HCT116 (cell line): ENCODE measurements at regions not wholly inside any gene's neighbourhood (a gene's known extent, or its start where the extent isn't known, plus 50 kb on each side); places are given as distances from the start of the nearest gene placed in this dataset.

ENCODE experiments used
- ATAC-seq: fragments of 200-7000 bp; cut with Tn5 transposase; 2 replicates; pipeline ENCODE4 v1.9.1; 2020; ENCODE audit warnings: mild to moderate bottlenecking, moderate library complexity
- BruUV-seq: library from RNA; stranded (reverse); fragments of 400-500 nt; replicated peaks from 2 replicates; lab custom pipeline; 2021; lab: Mats Ljungman, UMichigan
- CTCF ChIA-PET: fragments of 300-600 bp; sonication (Branson Sonifier 250); formaldehyde crosslinking; loops from one replicate; lab custom pipeline; 2021; ENCODE audit warnings: antibody characterized with exemption; lab: Charles Lee
- POLR2A ChIA-PET: fragments of 300-600, 350-600 bp; sonication (Branson Sonifier 250); formaldehyde crosslinking; loops from one replicate; lab custom pipeline; 2021; ENCODE audit warnings: antibody characterized with exemption; lab: Charles Lee
- RAD21 ChIA-PET, 2 experiments: fragments of 300-600 bp; sonication (Branson Sonifier 250); formaldehyde crosslinking; loops; one replicate each; lab custom pipeline; 2023; ENCODE audit warnings: low total read pairs in 2 of 2; ENCODE audit not compliant: uncharacterized antibody in 2 of 2, unreplicated experiment in 2 of 2, low non-redundant PET in 1 of 2; lab: Charles Lee
- DNase-seq: peaks from one replicate; pipeline ENCODE4 v3.0.0-alpha.2; 2010; ENCODE audit warnings: low read depth, low spot score
- H2AFZ ChIP-seq: fragments of 200-600 bp; shearing (Covaris generic), sonication (generic); 2 replicates; pipeline ENCODE4 v1.6.1; 2017; ENCODE audit warnings: low read depth, mixed run types, mixed read lengths, antibody characterized with exemption, low read length; ENCODE audit not compliant: poor library complexity, severe bottlenecking
- H3K27ac ChIP-seq: 2 replicates; pipeline ENCODE4 v1.5.1; 2012; ENCODE audit warnings: low read depth, low read length
- H3K27me3 ChIP-seq: fragments of 200-600 bp; sonication (generic); 2 replicates; pipeline ENCODE4 v1.6.1; 2016; ENCODE audit warnings: mixed run types, low read length, mixed read lengths; ENCODE audit not compliant: insufficient read depth
- H3K36me3 ChIP-seq, 2 experiments: fragments of 200-500 bp in 1 of 2; fragments of 200-600 bp in 1 of 2; sonication (Bioruptor generic) in 1 of 2; sonication (generic) in 1 of 2; 2 replicates each; pipeline versions ENCODE4 v1.5.1 to v1.6.1; 2014 to 2016; ENCODE audit warnings: low read length in 2 of 2, inconsistent platforms in 1 of 2, mixed read lengths in 1 of 2, mixed run types in 1 of 2; ENCODE audit not compliant: insufficient read depth in 2 of 2, control insufficient read depth in 1 of 2
- H3K4me1 ChIP-seq, 2 experiments: fragments of 200-600 bp in 1 of 2; sonication (generic) in 1 of 2; 2 replicates each; pipeline versions ENCODE4 v1.5.1 to v1.6.1; 2012 to 2017; ENCODE audit warnings: low read length in 2 of 2, inconsistent platforms in 1 of 2, mild to moderate bottlenecking in 1 of 2, mixed read lengths in 1 of 2, mixed run types in 1 of 2, moderate library complexity in 1 of 2; ENCODE audit not compliant: insufficient read depth in 2 of 2, control insufficient read depth in 1 of 2
- H3K4me2 ChIP-seq: fragments of 200-600 bp; sonication (generic); 2 replicates; pipeline ENCODE4 v1.6.1; 2017; ENCODE audit warnings: mixed run types, low read length, mixed read lengths
- H3K4me3 ChIP-seq, 2 experiments: fragments of 200-600 bp in 1 of 2; sonication (generic) in 1 of 2; replicated peaks in 1 of 2; 2 replicates each; pipeline ENCODE4 v1.5.1; 2011 to 2016; ENCODE audit warnings: low read length in 2 of 2, control low read depth in 1 of 2, low read depth in 1 of 2, mild to moderate bottlenecking in 1 of 2, mixed read lengths in 1 of 2, mixed run types in 1 of 2
- H3K79me2 ChIP-seq: fragments of 200-600 bp; sonication (generic); 2 replicates; pipeline ENCODE4 v1.6.1; 2017; ENCODE audit warnings: mild to moderate bottlenecking, mixed run types, low read length, moderate library complexity, mixed read lengths; ENCODE audit not compliant: insufficient read depth
- H3K9ac ChIP-seq: fragments of 200-600 bp; sonication (generic); 2 replicates; pipeline ENCODE4 v1.6.1; 2016; ENCODE audit warnings: low read length, mixed read lengths
- H3K9me2 ChIP-seq: fragments of 200-600 bp; sonication (generic), shearing (Covaris generic); 2 replicates; pipeline ENCODE4 v1.6.1; 2017; ENCODE audit warnings: mixed run types, mild to moderate bottlenecking, moderate library complexity; ENCODE audit not compliant: insufficient read depth
- H3K9me3 ChIP-seq, 2 experiments: fragments of 200-500 bp in 1 of 2; fragments of 200-600 bp in 1 of 2; sonication (Bioruptor generic) in 1 of 2; sonication (generic) in 1 of 2; 2 replicates each; pipeline ENCODE4 v1.6.1; 2014 to 2017; ENCODE audit warnings: low read length in 2 of 2, mixed read lengths in 2 of 2, inconsistent platforms in 1 of 2, low read depth in 1 of 2, mild to moderate bottlenecking in 1 of 2, mixed run types in 1 of 2, moderate library complexity in 1 of 2; ENCODE audit not compliant: control insufficient read depth in 1 of 2, insufficient read depth in 1 of 2
- H4K20me1 ChIP-seq: fragments of 200-600 bp; sonication (generic), shearing (Covaris generic); 2 replicates; pipeline ENCODE4 v1.6.1; 2017; ENCODE audit warnings: mixed run types, mild to moderate bottlenecking, moderate library complexity; ENCODE audit not compliant: insufficient read depth
- CBX3 ChIP-seq: IDR thresholded peaks from 2 replicates; pipeline ENCODE4 v1.6.1; 2012; ENCODE audit warnings: low read depth
- CEBPB ChIP-seq: IDR thresholded peaks from 2 replicates; pipeline ENCODE4 v1.6.1; 2012; ENCODE audit warnings: low read depth
- EZH2phosphoT487 ChIP-seq: fragments of 200-600 bp; IDR thresholded peaks from 2 replicates; pipeline ENCODE4 v1.6.1; 2018; ENCODE audit warnings: antibody characterized with exemption, borderline replicate concordance
- FOSL1 ChIP-seq: IDR thresholded peaks from 2 replicates; pipeline ENCODE4 v1.6.1; 2012; ENCODE audit warnings: low read depth
- RAD21 ChIP-seq: IDR thresholded peaks from 2 replicates; pipeline ENCODE4 v1.6.1; 2012; ENCODE audit warnings: low read depth, mild to moderate bottlenecking
- TCF7L2 ChIP-seq: IDR thresholded peaks from 2 replicates; pipeline ENCODE4 v1.7.0; 2011; ENCODE audit warnings: borderline replicate concordance, inconsistent platforms; ENCODE audit not compliant: insufficient read depth, insufficient read length; ENCODE audit errors: extremely low read depth
- ZFX ChIP-seq: fragments of 450-650 bp; IDR thresholded peaks from 2 replicates; pipeline ENCODE4 v1.6.1; 2017
- intact Hi-C: fragments of 100-400 bp; cut with micrococcal nuclease; formaldehyde crosslinking; loops from 2 replicates; pipeline ENCODE4 v1.10.0; 2022
- TF ChIP-seq, protein P1 (sequence below): IDR thresholded peaks from 2 replicates; pipeline ENCODE4 v1.6.1; 2012; ENCODE audit warnings: low read depth
- TF ChIP-seq, protein P2 (sequence below), 3 experiments: fragments of 200-600 bp in 1 of 3; sonication (generic) in 1 of 3; IDR thresholded peaks in 2 of 3; conservative IDR thresholded peaks in 1 of 3; 2 replicates each; pipeline ENCODE4 v1.5.1; 2012 to 2017; ENCODE audit warnings: low read depth in 2 of 3, low read length in 2 of 3, antibody characterized with exemption in 1 of 3, borderline replicate concordance in 1 of 3, control low read depth in 1 of 3, mild to moderate bottlenecking in 1 of 3, mixed read lengths in 1 of 3, mixed run types in 1 of 3, moderate library complexity in 1 of 3; ENCODE audit not compliant: insufficient read depth in 1 of 3

- no peak for TF ChIP-seq CBX3
- TF ChIP-seq RAD21 = peak; percentile 37; the same call in 1 of the 2 replicates
- TF ChIP-seq, all 23 proteins: peak for 2
Observed at GRCh38 chr1:217311766-217312165, 319.1 kb downstream of the GPATCH2 start (continued).

DNA sequence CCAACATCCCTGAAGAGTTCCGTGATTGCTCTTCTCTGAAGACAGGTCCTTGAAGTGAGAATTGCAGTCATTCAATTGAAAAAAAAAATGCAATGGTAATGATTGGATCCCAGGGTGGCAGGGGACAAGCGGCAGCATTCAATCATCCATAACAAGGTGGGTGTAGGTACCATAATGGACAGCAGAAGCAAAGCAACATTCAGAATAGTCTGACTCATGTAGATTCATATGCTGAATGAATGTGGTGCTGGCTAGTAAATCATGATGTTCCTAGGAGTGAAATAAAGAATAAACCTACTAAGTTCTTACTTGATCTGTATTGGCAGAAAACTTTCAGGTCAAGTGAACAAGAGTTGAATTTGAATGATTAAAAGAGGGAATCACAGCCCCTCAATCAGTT, 319.6 kb downstream of the GPATCH2 start:
- CTCF ChIA-PET = no interaction called here

More for the DNA sequence above, 319.6 kb downstream of the GPATCH2 start:
- intact Hi-C loops = no loop called here
- H3K36me3 ChIP-seq = no peaks in the 10 kb centered on the region
- no peak overlapping the region for H3K27ac ChIP-seq
- H3K9ac ChIP-seq = no peak overlapping the region
- no peaks in the 10 kb centered on the region for H3K9me2 ChIP-seq
- no peaks in the 10 kb centered on the region for H3K4me1 ChIP-seq
- H3K4me3 ChIP-seq = no peak overlapping the region
- no peaks in the 10 kb centered on the region for H4K20me1 ChIP-seq
- no peaks in the 10 kb centered on the region for H3K27me3 ChIP-seq
- H2AFZ ChIP-seq = no peak overlapping the region
- POLR2A ChIA-PET = no interaction called here
- RAD21 ChIA-PET = no interaction called here
- H3K4me2 ChIP-seq = no peak overlapping the region
- BruUV-seq = no TSS peak
- no peaks in the 10 kb centered on the region for H3K9me3 ChIP-seq
- DNase-seq (no peak), ATAC-seq (no peak)
- TF ChIP-seq RAD21 = no peak
- no peak for TF ChIP-seq TCF7L2
- TF ChIP-seq CEBPB = no peak
- TF ChIP-seq, protein P1, sequence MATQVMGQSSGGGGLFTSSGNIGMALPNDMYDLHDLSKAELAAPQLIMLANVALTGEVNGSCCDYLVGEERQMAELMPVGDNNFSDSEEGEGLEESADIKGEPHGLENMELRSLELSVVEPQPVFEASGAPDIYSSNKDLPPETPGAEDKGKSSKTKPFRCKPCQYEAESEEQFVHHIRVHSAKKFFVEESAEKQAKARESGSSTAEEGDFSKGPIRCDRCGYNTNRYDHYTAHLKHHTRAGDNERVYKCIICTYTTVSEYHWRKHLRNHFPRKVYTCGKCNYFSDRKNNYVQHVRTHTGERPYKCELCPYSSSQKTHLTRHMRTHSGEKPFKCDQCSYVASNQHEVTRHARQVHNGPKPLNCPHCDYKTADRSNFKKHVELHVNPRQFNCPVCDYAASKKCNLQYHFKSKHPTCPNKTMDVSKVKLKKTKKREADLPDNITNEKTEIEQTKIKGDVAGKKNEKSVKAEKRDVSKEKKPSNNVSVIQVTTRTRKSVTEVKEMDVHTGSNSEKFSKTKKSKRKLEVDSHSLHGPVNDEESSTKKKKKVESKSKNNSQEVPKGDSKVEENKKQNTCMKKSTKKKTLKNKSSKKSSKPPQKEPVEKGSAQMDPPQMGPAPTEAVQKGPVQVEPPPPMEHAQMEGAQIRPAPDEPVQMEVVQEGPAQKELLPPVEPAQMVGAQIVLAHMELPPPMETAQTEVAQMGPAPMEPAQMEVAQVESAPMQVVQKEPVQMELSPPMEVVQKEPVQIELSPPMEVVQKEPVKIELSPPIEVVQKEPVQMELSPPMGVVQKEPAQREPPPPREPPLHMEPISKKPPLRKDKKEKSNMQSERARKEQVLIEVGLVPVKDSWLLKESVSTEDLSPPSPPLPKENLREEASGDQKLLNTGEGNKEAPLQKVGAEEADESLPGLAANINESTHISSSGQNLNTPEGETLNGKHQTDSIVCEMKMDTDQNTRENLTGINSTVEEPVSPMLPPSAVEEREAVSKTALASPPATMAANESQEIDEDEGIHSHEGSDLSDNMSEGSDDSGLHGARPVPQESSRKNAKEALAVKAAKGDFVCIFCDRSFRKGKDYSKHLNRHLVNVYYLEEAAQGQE = no peak
- TF ChIP-seq ZFX = no peak
- no peak for TF ChIP-seq EZH2phosphoT487
- no peak for TF ChIP-seq FOSL1
- TF ChIP-seq, protein P2, sequence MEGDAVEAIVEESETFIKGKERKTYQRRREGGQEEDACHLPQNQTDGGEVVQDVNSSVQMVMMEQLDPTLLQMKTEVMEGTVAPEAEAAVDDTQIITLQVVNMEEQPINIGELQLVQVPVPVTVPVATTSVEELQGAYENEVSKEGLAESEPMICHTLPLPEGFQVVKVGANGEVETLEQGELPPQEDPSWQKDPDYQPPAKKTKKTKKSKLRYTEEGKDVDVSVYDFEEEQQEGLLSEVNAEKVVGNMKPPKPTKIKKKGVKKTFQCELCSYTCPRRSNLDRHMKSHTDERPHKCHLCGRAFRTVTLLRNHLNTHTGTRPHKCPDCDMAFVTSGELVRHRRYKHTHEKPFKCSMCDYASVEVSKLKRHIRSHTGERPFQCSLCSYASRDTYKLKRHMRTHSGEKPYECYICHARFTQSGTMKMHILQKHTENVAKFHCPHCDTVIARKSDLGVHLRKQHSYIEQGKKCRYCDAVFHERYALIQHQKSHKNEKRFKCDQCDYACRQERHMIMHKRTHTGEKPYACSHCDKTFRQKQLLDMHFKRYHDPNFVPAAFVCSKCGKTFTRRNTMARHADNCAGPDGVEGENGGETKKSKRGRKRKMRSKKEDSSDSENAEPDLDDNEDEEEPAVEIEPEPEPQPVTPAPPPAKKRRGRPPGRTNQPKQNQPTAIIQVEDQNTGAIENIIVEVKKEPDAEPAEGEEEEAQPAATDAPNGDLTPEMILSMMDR (IDR thresholded peaks at IDR 0.05 in 2 of 3, conservative IDR thresholded peaks at IDR 0.05 in 1 of 3; ENCODE audit: borderline replicate concordance in 1 of 3, insufficient read depth in 1 of 3, low read depth in 2 of 3, low read length in 2 of 3) = no peak
- no peaks in the 10 kb centered on the region for H3K79me2 ChIP-seq
